Endothelial cell of umbilical vein (primary cell): ENCODE measurements at regions not wholly inside any gene's neighbourhood (a gene's known extent, or its start where the extent isn't known, plus 50 kb on each side); places are given as distances from the start of the nearest gene placed in this dataset.

Experiments
- BruUV-seq: library from RNA; stranded (reverse); fragments of 400-500 nt; replicated peaks from 2 replicates; lab custom pipeline; 2021; lab: Mats Ljungman, UMichigan
- CTCF ChIA-PET: fragments of 300-600, 350-600 bp; sonication (Branson Sonifier 250); formaldehyde crosslinking; loops from one replicate; lab custom pipeline; 2021; ENCODE audit warnings: antibody characterized with exemption, inconsistent platforms; lab: Charles Lee
- POLR2A ChIA-PET: fragments of 300-600, 350-600 bp; sonication (Branson Sonifier 250); formaldehyde crosslinking; loops from one replicate; lab custom pipeline; 2021; ENCODE audit warnings: antibody characterized with exemption, inconsistent platforms; lab: Charles Lee
- DNase-seq: peaks from one replicate; pipeline ENCODE4 v3.0.0-alpha.2; 2011; ENCODE audit warnings: low read depth, low spot score
- FAIRE-seq: peaks from 2 replicates; lab custom pipeline; 2011; peaks lifted over from hg19 to GRCh38; lab: Jason Lieb, UNC
- H2AFZ ChIP-seq: 2 replicates; pipeline ENCODE4 v1.6.0; 2012; ENCODE audit warnings: low read depth, low read length, control low read depth, inconsistent platforms
- H3K27ac ChIP-seq: 2 replicates; pipeline ENCODE4 v1.5.1; 2011; ENCODE audit warnings: low read depth, mild to moderate bottlenecking, control low read depth, low read length, moderate library complexity; ENCODE audit not compliant: insufficient read depth
- H3K27me3 ChIP-seq, 2 experiments: 2 replicates each; pipeline versions ENCODE4 v1.6.0 to v1.6.1; 2011; ENCODE audit warnings: low read length in 2 of 2, mixed read lengths in 1 of 2; ENCODE audit not compliant: control insufficient read depth in 2 of 2, insufficient read depth in 2 of 2
- H3K36me3 ChIP-seq, 2 experiments: 2 replicates in 1 of 2; 3 replicates in 1 of 2; pipeline ENCODE4 v1.5.1; 2011; ENCODE audit warnings: low read length in 2 of 2, mild to moderate bottlenecking in 1 of 2, moderate library complexity in 1 of 2; ENCODE audit not compliant: control insufficient read depth in 2 of 2, insufficient read depth in 2 of 2; ENCODE audit errors: extremely low read depth in 1 of 2
- H3K4me1 ChIP-seq: 3 replicates; pipeline ENCODE4 v1.5.1; 2011; ENCODE audit warnings: mild to moderate bottlenecking, low read length; ENCODE audit not compliant: control insufficient read depth, insufficient read depth; ENCODE audit errors: extremely low read depth
- H3K4me2 ChIP-seq: 2 replicates; pipeline ENCODE4 v1.6.1; 2011; ENCODE audit warnings: low read length, control low read depth, mixed read lengths; ENCODE audit not compliant: insufficient read depth
- H3K4me3 ChIP-seq, 3 experiments: fragments of 200-600 bp in 1 of 3; sonication (generic), shearing (Covaris generic) in 1 of 3; replicated peaks in 1 of 3; 2 replicates each; pipeline ENCODE4 v1.5.1; 2011 to 2016; ENCODE audit warnings: control low read depth in 3 of 3, low read length in 3 of 3, mild to moderate bottlenecking in 2 of 3, inconsistent platforms in 1 of 3, low read depth in 1 of 3, moderate library complexity in 1 of 3; ENCODE audit not compliant: insufficient read depth in 1 of 3
- H3K79me2 ChIP-seq: 2 replicates; pipeline ENCODE4 v1.6.0; 2012; ENCODE audit warnings: low read length, inconsistent platforms; ENCODE audit not compliant: control insufficient read depth, insufficient read depth
- H3K9ac ChIP-seq: replicated peaks from 2 replicates; pipeline ENCODE3; 2011; ENCODE audit warnings: low read length, control low read depth; ENCODE audit not compliant: insufficient read depth; ENCODE audit errors: extremely low read depth
- H3K9me1 ChIP-seq: replicated peaks from 3 replicates; pipeline ENCODE4 v1.6.0; 2011; ENCODE audit warnings: mild to moderate bottlenecking, low read length; ENCODE audit not compliant: control insufficient read depth, insufficient read depth; ENCODE audit errors: extremely low read depth
- H3K9me3 ChIP-seq: replicated peaks from 2 replicates; pipeline ENCODE4 v1.5.1; 2012; ENCODE audit warnings: low read length, inconsistent platforms; ENCODE audit not compliant: control insufficient read depth, insufficient read depth
- H4K20me1 ChIP-seq: replicated peaks from 2 replicates; pipeline ENCODE3; 2011; ENCODE audit warnings: mild to moderate bottlenecking, low read length; ENCODE audit not compliant: control insufficient read depth, insufficient read depth; ENCODE audit errors: extremely low read depth
- EZH2 ChIP-seq: IDR thresholded peaks from 2 replicates; pipeline ENCODE4 v1.6.1; 2012; ENCODE audit warnings: borderline replicate concordance, low read depth, mild to moderate bottlenecking, moderate library complexity, low read length, inconsistent platforms; ENCODE audit not compliant: severe bottlenecking
- FOS ChIP-seq: IDR thresholded peaks from 2 replicates; pipeline ENCODE4 v1.6.1; 2011; ENCODE audit warnings: mild to moderate bottlenecking, low read length, moderate library complexity, borderline replicate concordance; ENCODE audit not compliant: insufficient read depth
- GATA2 ChIP-seq: IDR thresholded peaks from 2 replicates; pipeline ENCODE4 v1.7.0; 2011; ENCODE audit warnings: low read depth, mild to moderate bottlenecking, moderate library complexity, mixed read lengths, low read length; ENCODE audit not compliant: insufficient read length, insufficient read depth
- JUN ChIP-seq: IDR thresholded peaks from 2 replicates; pipeline ENCODE4 v1.6.1; 2011; ENCODE audit warnings: borderline replicate concordance, low read depth; ENCODE audit not compliant: insufficient read length, insufficient read depth
- MYC ChIP-seq: IDR thresholded peaks from one replicate; pipeline ENCODE4 v1.6.1; 2011; ENCODE audit warnings: mild to moderate bottlenecking, low read depth, low read length
- POLR2A ChIP-seq: IDR thresholded peaks from 2 replicates; pipeline ENCODE4 v1.6.1; 2012; ENCODE audit warnings: low read depth, mild to moderate bottlenecking, control low read depth, low read length
- POLR2AphosphoS5 ChIP-seq: IDR thresholded peaks from 2 replicates; pipeline ENCODE4 v1.6.1; 2012; ENCODE audit warnings: low read depth, mild to moderate bottlenecking, control low read depth, low read length, moderate library complexity; ENCODE audit not compliant: insufficient read depth
- dilution Hi-C: fragments of 300-500 bp; cut with MboI; formaldehyde crosslinking; loops from one replicate; pipeline ENCODE4 v1.15.0; 2019; ENCODE audit warnings: low sequenced_read_pairs; ENCODE audit not compliant: extremely low pct_ligation_motif_present
- intact Hi-C: fragments of 100-400 bp; cut with micrococcal nuclease; formaldehyde crosslinking; loops from one replicate; pipeline ENCODE4 v1.10.0; 2022
- TF ChIP-seq, protein P1 (sequence below), 2 donors: IDR thresholded peaks; 1 replicate in 1 of 2; 2 replicates in 1 of 2; pipeline ENCODE4 v1.5.1; 2011; ENCODE audit warnings: low read length in 2 of 2, mild to moderate bottlenecking in 2 of 2, moderate library complexity in 2 of 2, control low read depth in 1 of 2, inconsistent platforms in 1 of 2, low read depth in 1 of 2; ENCODE audit not compliant: insufficient read depth in 1 of 2; ENCODE audit errors: extremely low read depth in 1 of 2
- TF ChIP-seq, protein P2 (sequence below): IDR thresholded peaks from 2 replicates; pipeline ENCODE4 v1.6.1; 2011; ENCODE audit not compliant: insufficient read depth, insufficient read length

DNA sequence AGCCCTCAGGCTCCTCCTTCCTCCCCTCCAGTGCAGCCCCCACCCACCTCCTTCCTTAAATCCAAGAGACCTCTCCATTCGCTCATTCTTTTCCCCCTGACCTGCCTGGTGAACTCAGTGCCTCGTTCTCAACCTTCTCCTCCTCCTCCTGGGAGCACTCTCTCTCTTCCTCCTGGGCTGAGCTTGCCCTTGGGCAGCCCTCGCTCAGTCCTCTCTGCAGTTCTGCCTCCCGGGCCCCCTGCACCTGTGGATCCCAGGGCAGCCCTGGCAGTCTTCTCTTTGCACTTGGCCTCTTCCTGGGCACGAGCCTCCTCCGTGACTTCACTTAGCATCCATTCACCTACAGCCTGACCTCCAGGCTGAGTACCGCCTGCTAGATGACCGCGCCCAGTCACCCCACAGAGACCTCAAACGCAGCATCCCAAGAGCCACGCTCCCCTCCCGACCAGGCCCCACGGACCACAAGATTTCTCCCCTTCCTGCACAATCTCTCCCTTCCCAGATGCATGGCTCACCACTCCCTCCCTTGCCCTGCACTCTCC, 58.9 kb upstream of the ID2 start:
- Histone ChIP-seq H4K20me1 (no peaks in the 10 kb centered on the region), H2AFZ (no peak overlapping the region), H3K4me3 (no peak overlapping the region), H3K79me2 (no peaks in the 10 kb centered on the region), H3K9ac (no peak overlapping the region), H3K27ac (no peak overlapping the region), H3K27me3 (no peaks in the 10 kb centered on the region), H3K9me1 (no peaks in the 10 kb centered on the region), H3K36me3 (no peaks in the 10 kb centered on the region), H3K4me2 (no peak overlapping the region), H3K9me3 (no peaks in the 10 kb centered on the region), H3K4me1 (no peaks in the 10 kb centered on the region)
- intact Hi-C loops: no loop called here
- no TSS peak for BruUV-seq
- dilution Hi-C loops: no loop called here
- TF ChIP-seq POLR2A (no peak), FOS (no peak), GATA2 (no peak), MYC (no peak), POLR2AphosphoS5 (no peak), JUN (no peak)
- DNase-seq (no peak), FAIRE-seq (no peak)
- CTCF ChIA-PET: interaction anchor here (0.6 kb wide), 1 partner anchor 398 kb away, joined by 3 read pairs; no protein-coding TSS in a partner anchor
- POLR2A ChIA-PET: no interaction called here

DNA sequence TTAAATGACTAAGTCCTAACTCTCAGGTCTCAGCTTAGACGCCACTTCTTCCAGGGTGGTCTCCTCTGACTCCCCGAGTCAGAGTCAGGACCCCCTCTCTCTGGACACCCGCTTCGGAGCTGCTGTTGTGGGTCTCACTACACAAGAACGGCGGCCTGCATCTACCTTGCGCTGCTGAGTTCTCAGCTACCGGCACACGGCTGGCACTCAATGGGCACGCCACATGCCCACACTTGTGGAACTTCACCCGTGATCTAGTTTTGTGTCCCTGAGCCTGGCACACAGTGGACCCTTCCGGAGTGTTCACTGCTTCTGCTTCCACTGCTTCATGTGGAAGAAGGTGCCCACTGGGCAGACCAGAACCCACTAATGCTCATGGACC, 58.3 kb upstream of the ID2 start:
- intact Hi-C loops: no loop called here
- DNase-seq (no peak), FAIRE-seq (no peak)
- Histone ChIP-seq H3K27ac (no peak overlapping the region), H3K4me3 (no peak overlapping the region), H3K27me3 (no peaks in the 10 kb centered on the region), H3K9me3 (no peaks in the 10 kb centered on the region), H3K79me2 (no peaks in the 10 kb centered on the region), H3K4me1 (no peaks in the 10 kb centered on the region), H3K9ac (no peak overlapping the region), H3K9me1 (no peaks in the 10 kb centered on the region), H2AFZ (no peak overlapping the region), H4K20me1 (no peaks in the 10 kb centered on the region), H3K36me3 (no peaks in the 10 kb centered on the region), H3K4me2 (no peak overlapping the region)
- dilution Hi-C loops: no loop called here
- ChIA-PET POLR2A (no interaction called here), CTCF (interaction anchor here (0.6 kb wide), 1 partner anchor 398 kb away, joined by 3 read pairs; no protein-coding TSS in a partner anchor)
- BruUV-seq: no TSS peak
- TF ChIP-seq, protein P1, sequence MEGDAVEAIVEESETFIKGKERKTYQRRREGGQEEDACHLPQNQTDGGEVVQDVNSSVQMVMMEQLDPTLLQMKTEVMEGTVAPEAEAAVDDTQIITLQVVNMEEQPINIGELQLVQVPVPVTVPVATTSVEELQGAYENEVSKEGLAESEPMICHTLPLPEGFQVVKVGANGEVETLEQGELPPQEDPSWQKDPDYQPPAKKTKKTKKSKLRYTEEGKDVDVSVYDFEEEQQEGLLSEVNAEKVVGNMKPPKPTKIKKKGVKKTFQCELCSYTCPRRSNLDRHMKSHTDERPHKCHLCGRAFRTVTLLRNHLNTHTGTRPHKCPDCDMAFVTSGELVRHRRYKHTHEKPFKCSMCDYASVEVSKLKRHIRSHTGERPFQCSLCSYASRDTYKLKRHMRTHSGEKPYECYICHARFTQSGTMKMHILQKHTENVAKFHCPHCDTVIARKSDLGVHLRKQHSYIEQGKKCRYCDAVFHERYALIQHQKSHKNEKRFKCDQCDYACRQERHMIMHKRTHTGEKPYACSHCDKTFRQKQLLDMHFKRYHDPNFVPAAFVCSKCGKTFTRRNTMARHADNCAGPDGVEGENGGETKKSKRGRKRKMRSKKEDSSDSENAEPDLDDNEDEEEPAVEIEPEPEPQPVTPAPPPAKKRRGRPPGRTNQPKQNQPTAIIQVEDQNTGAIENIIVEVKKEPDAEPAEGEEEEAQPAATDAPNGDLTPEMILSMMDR (IDR thresholded peaks at IDR 0.05; ENCODE audit: extremely low read depth in 1 of 2, insufficient read depth in 1 of 2, low read depth in 1 of 2, low read length in 2 of 2): no peak
- TF ChIP-seq FOS: no peak
- no peak for TF ChIP-seq GATA2
- no peak for TF ChIP-seq EZH2
- TF ChIP-seq, protein P2, sequence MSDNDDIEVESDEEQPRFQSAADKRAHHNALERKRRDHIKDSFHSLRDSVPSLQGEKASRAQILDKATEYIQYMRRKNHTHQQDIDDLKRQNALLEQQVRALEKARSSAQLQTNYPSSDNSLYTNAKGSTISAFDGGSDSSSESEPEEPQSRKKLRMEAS: no peak
- TF ChIP-seq POLR2A: no peak
